ENCODE measurements at regions not wholly inside any gene's neighbourhood (a gene's known extent, or its start where the extent isn't known, plus 50 kb on each side); places are given as distances from the start of the nearest gene placed in this dataset.
"Not testable (repeated sequence)": the region's sequence is repeated elsewhere in the genome, so short reads cannot be mapped to it uniquely, and the experiment has no call there.

DNA sequence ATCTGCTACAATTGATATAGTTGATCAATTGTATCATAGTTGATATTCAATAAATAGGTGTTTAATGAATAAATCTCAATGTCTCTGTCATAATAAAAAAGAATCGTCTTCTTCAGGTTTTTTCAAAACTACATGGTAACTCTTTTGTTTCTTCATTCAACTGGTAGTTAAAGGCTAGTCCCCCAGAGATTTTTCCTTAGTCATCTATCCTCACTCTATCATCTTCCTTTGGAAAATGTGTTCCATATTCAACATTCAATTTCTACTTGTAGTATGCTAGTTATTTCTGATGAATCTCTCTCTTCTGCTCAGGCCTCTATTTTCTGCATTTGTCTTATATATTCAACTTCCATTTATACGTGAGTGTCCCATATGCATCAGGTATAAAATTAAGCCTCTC lies 558.8 kb downstream of the KCNT2 start (continued):
- TF ChIP-seq PATZ1 (CRISPR knock-in tag; IDR thresholded peaks at IDR 0.05; ENCODE audit: borderline replicate concordance) (no peak), ZFP30 (CRISPR knock-in tag; IDR thresholded peaks at IDR 0.05) (no peak), GLIS3 (CRISPR knock-in tag; IDR thresholded peaks at IDR 0.05) (no peak)

- ATAC-seq = no peak
- TF ChIP-seq ARNTL (CRISPR knock-in tag; IDR thresholded peaks at IDR 0.05; ENCODE audit: borderline replicate concordance, low read depth) = no peak
- TF ChIP-seq PPARA (CRISPR knock-in tag; IDR thresholded peaks at IDR 0.05; ENCODE audit: borderline replicate concordance) = no peak
- no peak for TF ChIP-seq TOX (CRISPR knock-in tag; IDR thresholded peaks at IDR 0.05; ENCODE audit: borderline replicate concordance)
- TF ChIP-seq ZFP30 (CRISPR knock-in tag; IDR thresholded peaks at IDR 0.05) = no peak
- no peak for TF ChIP-seq RARB (CRISPR knock-in tag; IDR thresholded peaks at IDR 0.05)
- TF ChIP-seq PATZ1 (CRISPR knock-in tag; IDR thresholded peaks at IDR 0.05; ENCODE audit: borderline replicate concordance) = no peak
- TF ChIP-seq TSHZ2 (CRISPR knock-in tag; IDR thresholded peaks at IDR 0.05) = no peak
- TF ChIP-seq ZNF8 (CRISPR knock-in tag; IDR thresholded peaks at IDR 0.05) = no peak
- no peak for TF ChIP-seq ZC3H10 (CRISPR knock-in tag; IDR thresholded peaks at IDR 0.05)
- no peak for TF ChIP-seq GLIS3 (CRISPR knock-in tag; IDR thresholded peaks at IDR 0.05)
- TF ChIP-seq CSRNP3 (CRISPR knock-in tag; IDR thresholded peaks at IDR 0.05) = no peak
- no peak for TF ChIP-seq CSDC2 (CRISPR knock-in tag; IDR thresholded peaks at IDR 0.05)
- TF ChIP-seq, protein P1, sequence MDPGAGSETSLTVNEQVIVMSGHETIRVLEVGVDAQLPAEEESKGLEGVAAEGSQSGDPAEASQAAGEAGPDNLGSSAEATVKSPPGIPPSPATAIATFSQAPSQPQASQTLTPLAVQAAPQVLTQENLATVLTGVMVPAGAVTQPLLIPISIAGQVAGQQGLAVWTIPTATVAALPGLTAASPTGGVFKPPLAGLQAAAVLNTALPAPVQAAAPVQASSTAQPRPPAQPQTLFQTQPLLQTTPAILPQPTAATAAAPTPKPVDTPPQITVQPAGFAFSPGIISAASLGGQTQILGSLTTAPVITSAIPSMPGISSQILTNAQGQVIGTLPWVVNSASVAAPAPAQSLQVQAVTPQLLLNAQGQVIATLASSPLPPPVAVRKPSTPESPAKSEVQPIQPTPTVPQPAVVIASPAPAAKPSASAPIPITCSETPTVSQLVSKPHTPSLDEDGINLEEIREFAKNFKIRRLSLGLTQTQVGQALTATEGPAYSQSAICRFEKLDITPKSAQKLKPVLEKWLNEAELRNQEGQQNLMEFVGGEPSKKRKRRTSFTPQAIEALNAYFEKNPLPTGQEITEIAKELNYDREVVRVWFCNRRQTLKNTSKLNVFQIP (CRISPR knock-in tag; IDR thresholded peaks at IDR 0.05; ENCODE audit: borderline replicate concordance, low read depth) = no peak
- TF ChIP-seq ISL1 (CRISPR knock-in tag; IDR thresholded peaks at IDR 0.05) = no peak
- no peak for TF ChIP-seq OSR1 (CRISPR knock-in tag; IDR thresholded peaks at IDR 0.05)
- no peak for TF ChIP-seq TCF4 (CRISPR knock-in tag; IDR thresholded peaks at IDR 0.05; ENCODE audit: borderline replicate concordance)
- no peak for TF ChIP-seq ESRRG (CRISPR knock-in tag; IDR thresholded peaks at IDR 0.05)
- no peak for TF ChIP-seq SNAI2 (CRISPR knock-in tag; IDR thresholded peaks at IDR 0.05)
- no peak for TF ChIP-seq BACH2 (CRISPR knock-in tag; IDR thresholded peaks at IDR 0.05; ENCODE audit: borderline replicate concordance)
- TF ChIP-seq ZNF70 (CRISPR knock-in tag; IDR thresholded peaks at IDR 0.05) = no peak
Observed at GRCh38 chr1:196043268-196043667, 565.0 kb downstream of the KCNT2 start.

DNA sequence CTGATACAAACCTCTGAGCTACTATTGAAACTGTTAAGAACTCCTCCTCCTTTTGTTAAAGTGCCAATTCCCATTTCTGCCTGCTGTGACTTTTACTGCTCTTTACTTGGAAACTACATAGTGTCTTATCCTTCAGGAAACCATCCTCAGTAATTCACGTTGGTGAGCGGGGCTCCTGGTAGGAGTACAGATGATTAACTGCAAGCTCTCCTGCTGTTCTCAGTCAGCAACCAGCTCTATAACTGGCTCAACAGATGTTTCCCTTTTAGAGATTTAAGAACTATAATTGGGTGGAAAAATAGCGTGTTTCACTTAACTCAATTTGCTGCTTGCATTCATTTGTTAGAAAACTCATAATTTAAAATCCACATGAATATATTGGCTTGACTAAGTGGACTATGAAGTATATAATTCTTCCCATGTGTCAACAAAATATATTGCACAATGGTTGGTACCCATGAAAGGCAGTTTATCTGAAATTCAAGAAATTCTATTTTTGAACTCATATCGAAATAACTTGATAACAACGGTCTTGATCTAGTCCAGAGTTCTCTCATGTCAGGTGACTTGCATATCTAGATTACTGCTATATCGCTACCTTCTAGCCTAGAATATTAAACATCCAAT lies 574.0 kb downstream of the KCNT2 start:
- no peak for ATAC-seq
- TF ChIP-seq ISL1 (CRISPR knock-in tag; IDR thresholded peaks at IDR 0.05) = no peak
- TF ChIP-seq ESRRG (CRISPR knock-in tag; IDR thresholded peaks at IDR 0.05) = no peak
- no peak for TF ChIP-seq GLIS3 (CRISPR knock-in tag; IDR thresholded peaks at IDR 0.05)
- TF ChIP-seq CSRNP3 (CRISPR knock-in tag; IDR thresholded peaks at IDR 0.05) = no peak
- no peak for TF ChIP-seq BACH2 (CRISPR knock-in tag; IDR thresholded peaks at IDR 0.05; ENCODE audit: borderline replicate concordance)
- TF ChIP-seq SNAI2 (CRISPR knock-in tag; IDR thresholded peaks at IDR 0.05) = no peak
- TF ChIP-seq, protein P2, sequence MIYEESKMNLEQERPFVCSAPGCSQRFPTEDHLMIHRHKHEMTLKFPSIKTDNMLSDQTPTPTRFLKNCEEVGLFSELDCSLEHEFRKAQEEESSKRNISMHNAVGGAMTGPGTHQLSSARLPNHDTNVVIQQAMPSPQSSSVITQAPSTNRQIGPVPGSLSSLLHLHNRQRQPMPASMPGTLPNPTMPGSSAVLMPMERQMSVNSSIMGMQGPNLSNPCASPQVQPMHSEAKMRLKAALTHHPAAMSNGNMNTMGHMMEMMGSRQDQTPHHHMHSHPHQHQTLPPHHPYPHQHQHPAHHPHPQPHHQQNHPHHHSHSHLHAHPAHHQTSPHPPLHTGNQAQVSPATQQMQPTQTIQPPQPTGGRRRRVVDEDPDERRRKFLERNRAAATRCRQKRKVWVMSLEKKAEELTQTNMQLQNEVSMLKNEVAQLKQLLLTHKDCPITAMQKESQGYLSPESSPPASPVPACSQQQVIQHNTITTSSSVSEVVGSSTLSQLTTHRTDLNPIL (CRISPR knock-in tag; IDR thresholded peaks at IDR 0.05; ENCODE audit: low read depth) = no peak
- TF ChIP-seq OSR1 (CRISPR knock-in tag; IDR thresholded peaks at IDR 0.05) = no peak
- no peak for TF ChIP-seq ZFP30 (CRISPR knock-in tag; IDR thresholded peaks at IDR 0.05)

- ATAC-seq = not testable (repeated sequence)
Observed at GRCh38 chr1:196031387-196031786, 576.9 kb downstream of the KCNT2 start.
